UCSD-AML1 (cell line): ENCODE measurements at regions not wholly inside any gene's neighbourhood (a gene's known extent, or its start where the extent isn't known, plus 50 kb on each side); places are given as distances from the start of the nearest gene placed in this dataset.

Experiments
- DNase-seq: peaks from one replicate; lab custom pipeline; 2025; ENCODE audit not compliant: unreplicated experiment; lab: John Stamatoyannopoulos, UW

GRCh38 chr11:91188484-91188883 lies 965.6 kb upstream of the CHORDC1 start:
- DNase-seq, result no peak

GRCh38 chr11:91187314-91187713 lies 964.5 kb upstream of the CHORDC1 start:
- DNase-seq, result no peak

GRCh38 chr11:91178366-91178765 lies 955.5 kb upstream of the CHORDC1 start:
- DNase-seq, result no peak

GRCh38 chr11:91174734-91175133 lies 951.9 kb upstream of the CHORDC1 start:
- DNase-seq, result no peak

- no peak for DNase-seq
Measured at GRCh38 chr11:91174193-91174592, 951.3 kb upstream of the CHORDC1 start.

- DNase-seq, result no peak
Measured at GRCh38 chr11:91173701-91174100, 950.9 kb upstream of the CHORDC1 start.

GRCh38 chr11:91170711-91171110 lies 947.9 kb upstream of the CHORDC1 start:
- DNase-seq, result no peak

- DNase-seq, result no peak
Measured at GRCh38 chr11:91164452-91164822, 941.6 kb upstream of the CHORDC1 start.

- DNase-seq, result no peak
Measured at GRCh38 chr11:91163619-91164451, 941.0 kb upstream of the CHORDC1 start.

GRCh38 chr11:91160661-91161060 lies 937.8 kb upstream of the CHORDC1 start:
- DNase-seq, result no peak

GRCh38 chr11:91158891-91159537 lies 936.2 kb upstream of the CHORDC1 start:
- no peak for DNase-seq

GRCh38 chr11:91158297-91158696 lies 935.4 kb upstream of the CHORDC1 start:
- no peak for DNase-seq

GRCh38 chr11:91156041-91156440 lies 933.2 kb upstream of the CHORDC1 start:
- no peak for DNase-seq

GRCh38 chr11:91147885-91148284 lies 925.0 kb upstream of the CHORDC1 start:
- no peak for DNase-seq

GRCh38 chr11:91141655-91142054 lies 918.8 kb upstream of the CHORDC1 start:
- DNase-seq, result no peak

- no peak for DNase-seq
Measured at GRCh38 chr11:91136631-91137030, 913.8 kb upstream of the CHORDC1 start.

GRCh38 chr11:91133361-91133760 lies 910.5 kb upstream of the CHORDC1 start:
- no peak for DNase-seq

GRCh38 chr11:91129596-91129995 lies 906.7 kb upstream of the CHORDC1 start:
- no peak for DNase-seq

GRCh38 chr11:91124363-91124762 lies 901.5 kb upstream of the CHORDC1 start:
- no peak for DNase-seq

- no peak for DNase-seq
Measured at GRCh38 chr11:91115116-91115515, 892.3 kb upstream of the CHORDC1 start.

- DNase-seq, result no peak
Measured at GRCh38 chr11:91104237-91104636, 881.4 kb upstream of the CHORDC1 start.

GRCh38 chr11:91100427-91100826 lies 877.6 kb upstream of the CHORDC1 start:
- DNase-seq, result no peak

- no peak for DNase-seq
Measured at GRCh38 chr11:91097083-91097482, 874.2 kb upstream of the CHORDC1 start.
